Keratinocyte (primary cell): ENCODE measurements at regions not wholly inside any gene's neighbourhood (a gene's known extent, or its start where the extent isn't known, plus 50 kb on each side); places are given as distances from the start of the nearest gene placed in this dataset.

Experiments
- DNase-seq: peaks from one replicate; pipeline ENCODE4 v3.0.0-alpha.2; 2011; ENCODE audit warnings: low read depth, missing footprints, low spot score
- FAIRE-seq: peaks from 2 replicates; lab custom pipeline; 2011; peaks lifted over from hg19 to GRCh38; lab: Jason Lieb, UNC
- H2AFZ ChIP-seq: 2 replicates; pipeline ENCODE4 v1.6.0; 2012; ENCODE audit warnings: low read length, control low read depth, inconsistent platforms; ENCODE audit not compliant: control insufficient read depth
- H3K27ac ChIP-seq: 2 replicates; pipeline ENCODE4 v1.5.1; 2011; ENCODE audit warnings: low read length; ENCODE audit not compliant: control insufficient read depth, insufficient read depth
- H3K27me3 ChIP-seq: 3 replicates; pipeline ENCODE4 v1.6.0; 2011; ENCODE audit warnings: low read length; ENCODE audit not compliant: control insufficient read depth, insufficient read depth; ENCODE audit errors: extremely low read depth
- H3K36me3 ChIP-seq, 2 experiments: 2 replicates in 1 of 2; 3 replicates in 1 of 2; pipeline ENCODE4 v1.5.1; 2011; ENCODE audit warnings: low read length in 2 of 2, mild to moderate bottlenecking in 1 of 2; ENCODE audit not compliant: control insufficient read depth in 2 of 2, insufficient read depth in 2 of 2; ENCODE audit errors: extremely low read depth in 1 of 2
- H3K4me1 ChIP-seq: 3 replicates; pipeline ENCODE4 v1.5.1; 2011; ENCODE audit warnings: low read length; ENCODE audit not compliant: control insufficient read depth, insufficient read depth; ENCODE audit errors: extremely low read depth
- H3K4me2 ChIP-seq: 3 replicates; pipeline ENCODE4 v1.6.0; 2011; ENCODE audit warnings: low read depth, low read length; ENCODE audit not compliant: control insufficient read depth, insufficient read depth; ENCODE audit errors: extremely low read depth
- H3K4me3 ChIP-seq, 3 experiments: fragments of 200-600 bp in 1 of 3; sonication (generic) in 1 of 3; 2 replicates in 2 of 3; 3 replicates in 1 of 3; pipeline ENCODE4 v1.5.1; 2011 to 2016; ENCODE audit warnings: low read length in 3 of 3, mild to moderate bottlenecking in 3 of 3, control low read depth in 2 of 3, inconsistent platforms in 1 of 3, low read depth in 1 of 3, mixed read lengths in 1 of 3, mixed run types in 1 of 3, moderate library complexity in 1 of 3; ENCODE audit not compliant: control insufficient read depth in 2 of 3, insufficient read depth in 2 of 3; ENCODE audit errors: extremely low read depth in 1 of 3
- H3K79me2 ChIP-seq: 2 replicates; pipeline ENCODE4 v1.6.0; 2012; ENCODE audit warnings: low read length; ENCODE audit not compliant: control insufficient read depth, insufficient read depth
- H3K9ac ChIP-seq: 3 replicates; pipeline ENCODE4 v1.6.0; 2011; ENCODE audit warnings: low read length; ENCODE audit not compliant: control insufficient read depth, insufficient read depth; ENCODE audit errors: extremely low read depth
- H3K9me1 ChIP-seq: 3 replicates; pipeline ENCODE4 v1.6.0; 2011; ENCODE audit warnings: low read length; ENCODE audit not compliant: control insufficient read depth, insufficient read depth; ENCODE audit errors: extremely low read depth
- H3K9me3 ChIP-seq: 2 replicates; pipeline ENCODE4 v1.5.1; 2012; ENCODE audit warnings: low read depth, low read length; ENCODE audit not compliant: control insufficient read depth
- H4K20me1 ChIP-seq: 3 replicates; pipeline ENCODE4 v1.6.0; 2011; ENCODE audit warnings: low read length; ENCODE audit not compliant: control insufficient read depth, insufficient read depth; ENCODE audit errors: extremely low read depth
- EZH2 ChIP-seq: IDR thresholded peaks from one replicate; pipeline ENCODE4 v1.6.1; 2012; ENCODE audit warnings: inconsistent platforms, mild to moderate bottlenecking, low read length, moderate library complexity
- dilution Hi-C: fragments of 300-500 bp; cut with MboI; formaldehyde crosslinking; loops from one replicate; pipeline ENCODE4 v1.7.0; 2020; ENCODE audit warnings: low sequenced_read_pairs; ENCODE audit not compliant: extremely low pct_ligation_motif_present
- TF ChIP-seq, protein P1 (sequence below), 3 experiments: IDR thresholded peaks in 1 of 3; conservative IDR thresholded peaks in 1 of 3; optimal IDR thresholded peaks in 1 of 3; 2 replicates in 2 of 3; 3 replicates in 1 of 3; pipeline versions ENCODE3 to v1.5.1; 2011; ENCODE audit warnings: low read length in 3 of 3, mild to moderate bottlenecking in 3 of 3, moderate library complexity in 2 of 3, control low read depth in 1 of 3, inconsistent platforms in 1 of 3; ENCODE audit not compliant: insufficient read depth in 2 of 3; ENCODE audit errors: extremely low read depth in 1 of 3

DNA sequence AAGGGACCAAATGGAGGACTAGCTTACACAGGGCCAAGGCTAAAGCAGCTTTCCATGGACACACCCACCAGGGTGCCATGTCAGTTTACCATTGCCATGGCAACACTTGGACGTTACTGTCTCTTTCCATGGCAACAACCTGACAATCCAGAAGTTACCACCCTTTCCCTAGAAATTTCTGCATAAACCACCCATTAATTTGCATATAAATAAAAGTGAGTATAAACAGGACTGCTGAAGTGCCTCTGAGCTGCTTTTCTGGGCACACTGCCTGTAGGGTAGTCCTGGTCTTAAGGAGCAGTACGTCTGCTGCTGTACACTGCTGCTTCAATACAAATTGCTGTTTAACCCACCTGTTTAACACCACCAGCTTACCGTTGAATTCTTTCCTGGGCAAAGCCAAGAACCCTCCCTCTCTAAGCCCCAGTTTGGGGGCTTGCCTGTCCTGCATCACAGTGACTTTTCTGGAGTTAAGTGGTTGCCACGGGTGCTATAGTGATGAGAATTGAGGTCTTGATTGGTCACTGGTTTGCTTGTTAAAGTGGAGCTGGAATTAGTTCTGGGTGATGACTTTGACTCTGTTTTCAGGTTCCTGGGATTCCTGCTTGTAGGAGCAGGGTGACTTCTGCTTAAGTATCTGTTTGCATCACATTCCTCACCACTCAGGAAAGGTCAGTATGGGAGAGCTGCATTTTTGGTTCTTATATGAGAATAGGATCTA, 83.2 kb downstream of the CLDN17 start:
- H3K79me2 ChIP-seq: no peaks in the 10 kb centered on the region
- DNase-seq (no peak), FAIRE-seq (no peak)
- no peak overlapping the region for H2AFZ ChIP-seq
- H4K20me1 ChIP-seq: no peaks in the 10 kb centered on the region
- no peaks in the 10 kb centered on the region for H3K36me3 ChIP-seq
- no peak for TF ChIP-seq EZH2
- TF ChIP-seq, protein P1, sequence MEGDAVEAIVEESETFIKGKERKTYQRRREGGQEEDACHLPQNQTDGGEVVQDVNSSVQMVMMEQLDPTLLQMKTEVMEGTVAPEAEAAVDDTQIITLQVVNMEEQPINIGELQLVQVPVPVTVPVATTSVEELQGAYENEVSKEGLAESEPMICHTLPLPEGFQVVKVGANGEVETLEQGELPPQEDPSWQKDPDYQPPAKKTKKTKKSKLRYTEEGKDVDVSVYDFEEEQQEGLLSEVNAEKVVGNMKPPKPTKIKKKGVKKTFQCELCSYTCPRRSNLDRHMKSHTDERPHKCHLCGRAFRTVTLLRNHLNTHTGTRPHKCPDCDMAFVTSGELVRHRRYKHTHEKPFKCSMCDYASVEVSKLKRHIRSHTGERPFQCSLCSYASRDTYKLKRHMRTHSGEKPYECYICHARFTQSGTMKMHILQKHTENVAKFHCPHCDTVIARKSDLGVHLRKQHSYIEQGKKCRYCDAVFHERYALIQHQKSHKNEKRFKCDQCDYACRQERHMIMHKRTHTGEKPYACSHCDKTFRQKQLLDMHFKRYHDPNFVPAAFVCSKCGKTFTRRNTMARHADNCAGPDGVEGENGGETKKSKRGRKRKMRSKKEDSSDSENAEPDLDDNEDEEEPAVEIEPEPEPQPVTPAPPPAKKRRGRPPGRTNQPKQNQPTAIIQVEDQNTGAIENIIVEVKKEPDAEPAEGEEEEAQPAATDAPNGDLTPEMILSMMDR (optimal IDR thresholded peaks at IDR 0.05 in 1 of 3, IDR thresholded peaks at IDR 0.05 in 1 of 3, conservative IDR thresholded peaks at IDR 0.05 in 1 of 3; ENCODE audit: extremely low read depth in 1 of 3, insufficient read depth in 2 of 3, low read length in 3 of 3): no peak
- H3K27ac ChIP-seq: no peak overlapping the region
- dilution Hi-C loops: no loop called here
- no peak overlapping the region for H3K4me3 ChIP-seq
- H3K9me1 ChIP-seq: no peaks in the 10 kb centered on the region
- H3K4me1 ChIP-seq: no peaks in the 10 kb centered on the region
- no peaks in the 10 kb centered on the region for H3K9me3 ChIP-seq
- H3K9ac ChIP-seq: no peak overlapping the region
- H3K4me2 ChIP-seq: no peak overlapping the region
- no peaks in the 10 kb centered on the region for H3K27me3 ChIP-seq

DNA sequence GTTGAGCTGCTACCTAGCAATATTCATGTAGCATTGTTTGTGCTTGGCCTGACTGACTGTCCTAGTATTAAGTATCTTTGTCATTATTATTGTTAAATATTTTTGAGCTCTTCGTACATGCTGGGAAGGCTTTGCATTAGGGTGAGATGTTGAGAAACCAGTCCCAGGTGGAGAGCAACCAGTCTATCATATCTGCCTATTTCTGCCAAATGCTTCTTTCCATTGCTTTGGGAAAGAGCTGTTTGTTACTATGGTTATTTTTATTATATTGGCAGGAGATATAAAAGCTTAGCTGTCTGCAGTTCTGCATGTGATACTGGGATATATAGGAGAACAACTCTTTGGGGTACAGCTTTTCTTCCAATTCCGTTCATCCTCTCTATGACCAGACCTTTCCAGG, 85.1 kb downstream of the CLDN17 start:
- TF ChIP-seq, protein P1 (optimal IDR thresholded peaks at IDR 0.05 in 1 of 3, IDR thresholded peaks at IDR 0.05 in 1 of 3, conservative IDR thresholded peaks at IDR 0.05 in 1 of 3; ENCODE audit: extremely low read depth in 1 of 3, insufficient read depth in 2 of 3, low read length in 3 of 3): no peak
- TF ChIP-seq EZH2: no peak
- no peaks in the 10 kb centered on the region for H3K79me2 ChIP-seq
- H3K36me3 ChIP-seq: no peaks in the 10 kb centered on the region
- no peak for DNase-seq
- no peaks in the 10 kb centered on the region for H4K20me1 ChIP-seq
- no peak overlapping the region for H3K4me2 ChIP-seq
- H3K27me3 ChIP-seq: no peaks in the 10 kb centered on the region
- H3K9ac ChIP-seq: no peak overlapping the region
- no peak overlapping the region for H3K27ac ChIP-seq
- dilution Hi-C loops: no loop called here
- H3K9me1 ChIP-seq: no peaks in the 10 kb centered on the region
- H3K4me3 ChIP-seq: no peak overlapping the region
- H3K4me1 ChIP-seq: no peaks in the 10 kb centered on the region
- FAIRE-seq: no peak
- H2AFZ ChIP-seq: no peak overlapping the region
- H3K9me3 ChIP-seq: no peaks in the 10 kb centered on the region
